ENCODE measurements at regions not wholly inside any gene's neighbourhood (a gene's known extent, or its start where the extent isn't known, plus 50 kb on each side); places are given as distances from the start of the nearest gene placed in this dataset.

DNA sequence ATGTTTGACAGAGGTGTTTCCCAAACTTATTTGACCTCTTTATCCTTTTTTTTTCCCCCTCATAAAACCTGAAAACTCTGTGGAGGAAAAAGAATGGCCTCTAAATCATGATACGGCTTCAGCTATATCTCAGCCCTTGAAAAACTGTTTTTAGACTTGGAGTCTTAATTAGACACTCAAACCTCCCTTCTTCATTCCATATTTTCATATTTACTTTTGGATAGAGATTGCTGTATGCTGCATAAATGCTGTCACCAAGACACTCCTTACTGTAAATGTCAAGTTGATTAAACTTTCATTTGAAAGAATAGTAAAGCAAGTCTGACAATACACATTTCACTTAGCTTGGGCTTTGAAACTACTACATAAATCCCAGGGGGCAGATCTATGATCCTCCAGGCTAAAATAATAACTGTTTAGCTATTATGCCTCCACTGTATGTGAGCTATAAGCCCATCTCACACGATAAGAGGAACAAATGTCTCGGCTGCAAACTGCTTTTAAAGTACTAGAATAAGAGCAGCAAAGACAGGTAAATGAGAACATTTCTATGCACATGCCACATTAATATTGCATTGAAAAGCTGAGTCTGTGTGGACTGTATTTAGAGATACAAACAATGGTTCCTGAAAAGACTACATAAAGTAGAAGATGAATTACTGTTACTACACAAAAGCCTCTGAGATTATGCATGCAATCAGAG, 141.3 kb upstream of the HMGN3 start:
- Histone ChIP-seq H3K27me3 (no peaks in the 10 kb centered on the region), H3K4me1 (peaks cover 6 to 9% of the 10 kb centered on the region in 2 donors), H3K27ac (no peak overlapping the region), H3K36me3 (no peaks in the 10 kb centered on the region), H3K4me3 (replicated peaks in 1 of 3) (no peak overlapping the region), H3K9me3 (no peaks in the 10 kb centered on the region)
- no peak for DNase-seq
- no peak for TF ChIP-seq CTCF (IDR thresholded peaks at IDR 0.05)
- TF ChIP-seq POLR2A (IDR thresholded peaks at IDR 0.05) = no peak
- intact Hi-C loops (cut with DNase I) = no loop called here
- 89 to 91% methylated on average over 3 of the region's 3 CpGs for WGBS, 2 donors

DNA sequence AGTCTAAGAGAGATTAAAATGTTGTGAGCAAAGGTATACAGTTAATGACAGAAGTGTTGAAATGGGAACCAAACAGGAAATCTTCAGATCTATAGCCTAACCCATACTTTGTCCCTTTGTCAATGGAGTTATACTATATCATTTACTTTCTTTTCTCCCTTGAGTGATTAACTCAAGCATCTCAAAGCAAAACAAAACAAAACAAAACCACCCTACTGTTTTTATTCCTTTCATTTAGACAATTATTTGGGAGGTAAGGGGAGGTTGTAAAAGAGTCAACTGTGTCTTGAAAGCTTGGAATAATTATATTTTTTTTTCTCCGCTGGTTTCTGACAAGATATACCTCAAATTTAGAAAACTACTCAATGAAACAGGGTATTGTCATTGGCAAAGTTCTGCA, 139.8 kb upstream of the HMGN3 start:
- H3K4me3 ChIP-seq (replicated peaks in 1 of 3) = no peak overlapping the region
- no peaks in the 10 kb centered on the region for H3K9me3 ChIP-seq
- intact Hi-C loops (cut with DNase I) = no loop called here
- H3K36me3 ChIP-seq = no peaks in the 10 kb centered on the region
- no peak for TF ChIP-seq CTCF (IDR thresholded peaks at IDR 0.05)
- no peak for TF ChIP-seq POLR2A (IDR thresholded peaks at IDR 0.05)
- H3K27me3 ChIP-seq = no peaks in the 10 kb centered on the region
- no peak for DNase-seq
- WGBS, 2 donors = 81 to 86% methylated on average over 1 of the region's 1 CpG
- H3K27ac ChIP-seq = no peak overlapping the region
- H3K4me1 ChIP-seq = peaks cover 6 to 9% of the 10 kb centered on the region in 2 donors

DNA sequence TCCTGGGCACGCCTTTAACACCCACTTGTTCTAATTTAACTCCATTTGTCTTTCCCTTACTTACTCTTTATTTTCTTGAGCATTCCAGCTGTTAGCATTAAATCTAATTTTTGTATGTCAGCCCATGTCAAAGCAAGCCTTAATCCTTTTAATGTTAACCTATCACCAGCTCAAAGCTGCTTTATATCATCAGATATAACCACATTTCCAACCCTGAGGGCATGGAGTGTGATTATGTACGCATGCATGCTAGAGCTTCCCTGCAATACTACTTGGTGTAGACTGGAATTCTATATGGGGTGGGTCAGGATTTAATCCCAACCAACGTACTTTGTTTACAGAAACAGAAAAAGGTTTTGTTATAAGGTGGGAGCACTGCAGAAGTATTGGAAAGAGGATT, 139.4 kb upstream of the HMGN3 start:
- 70 to 79% methylated on average over 3 of the region's 3 CpGs for WGBS, 2 donors
- Histone ChIP-seq H3K9me3 (no peaks in the 10 kb centered on the region), H3K27me3 (no peaks in the 10 kb centered on the region), H3K27ac (no peak overlapping the region), H3K36me3 (no peaks in the 10 kb centered on the region), H3K4me3 (replicated peaks in 1 of 3) (no peak overlapping the region), H3K4me1 (peaks cover 6 to 9% of the 10 kb centered on the region in 2 donors)
- intact Hi-C loops (cut with DNase I) = no loop called here
- no peak for DNase-seq
- TF ChIP-seq CTCF (IDR thresholded peaks at IDR 0.05) (no peak), POLR2A (IDR thresholded peaks at IDR 0.05) (no peak)

DNA sequence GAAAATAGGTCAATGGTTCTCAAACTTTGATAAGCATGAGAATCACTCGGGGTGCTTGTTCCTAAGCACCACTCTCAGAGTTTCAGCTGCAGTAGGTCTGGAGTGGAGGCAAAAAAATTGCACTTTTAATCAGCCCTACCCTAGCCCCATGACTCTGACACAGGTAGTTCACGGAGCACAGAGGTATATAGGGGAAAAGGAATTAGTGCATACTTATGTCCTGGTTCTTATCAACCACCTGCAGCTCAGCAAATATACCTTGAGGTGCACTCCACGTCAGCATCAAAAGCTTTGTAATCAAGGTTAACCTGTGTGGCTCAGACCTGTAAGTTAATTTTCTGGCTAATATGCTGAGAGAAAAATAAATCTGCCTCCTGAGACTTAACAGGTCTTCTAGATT, 138.8 kb upstream of the HMGN3 start:
- peak overlapping the region in 1 of 3 donors; percentile 4 for H3K27ac ChIP-seq
- H3K9me3 ChIP-seq = no peaks in the 10 kb centered on the region
- peaks cover 6 to 9% of the 10 kb centered on the region in 2 donors for H3K4me1 ChIP-seq
- TF ChIP-seq POLR2A (IDR thresholded peaks at IDR 0.05) = no peak
- no peak for TF ChIP-seq CTCF (IDR thresholded peaks at IDR 0.05)
- no peaks in the 10 kb centered on the region for H3K36me3 ChIP-seq
- 42 to 60% methylated on average over 3 of the region's 3 CpGs for WGBS, 2 donors
- H3K4me3 ChIP-seq (replicated peaks in 1 of 3) = no peak overlapping the region
- intact Hi-C loops (cut with DNase I) = no loop called here
- peak in 1 of 2 donors; percentile 27 for DNase-seq
- no peaks in the 10 kb centered on the region for H3K27me3 ChIP-seq

- Histone ChIP-seq H3K27me3 (no peaks in the 10 kb centered on the region), H3K36me3 (no peaks in the 10 kb centered on the region), H3K27ac (no peak overlapping the region), H3K4me3 (replicated peaks in 1 of 3) (no peak overlapping the region), H3K9me3 (no peaks in the 10 kb centered on the region), H3K4me1 (peaks cover 6 to 9% of the 10 kb centered on the region in 2 donors)
- no peak for DNase-seq
- WGBS, 2 donors = 87 to 88% methylated on average over 1 of the region's 1 CpG
- intact Hi-C loops (cut with DNase I) = no loop called here
- TF ChIP-seq POLR2A (IDR thresholded peaks at IDR 0.05) (no peak), CTCF (IDR thresholded peaks at IDR 0.05) (no peak)
Measured at GRCh38 chr6:79372757-79373156, 138.3 kb upstream of the HMGN3 start.

Data from thyroid gland (tissue), 4 donors.